ENCODE measurements at regions not wholly inside any gene's neighbourhood (a gene's known extent, or its start where the extent isn't known, plus 50 kb on each side); places are given as distances from the start of the nearest gene placed in this dataset.
"Not testable (repeated sequence)": the region's sequence is repeated elsewhere in the genome, so short reads cannot be mapped to it uniquely, and the experiment has no call there.

DNA sequence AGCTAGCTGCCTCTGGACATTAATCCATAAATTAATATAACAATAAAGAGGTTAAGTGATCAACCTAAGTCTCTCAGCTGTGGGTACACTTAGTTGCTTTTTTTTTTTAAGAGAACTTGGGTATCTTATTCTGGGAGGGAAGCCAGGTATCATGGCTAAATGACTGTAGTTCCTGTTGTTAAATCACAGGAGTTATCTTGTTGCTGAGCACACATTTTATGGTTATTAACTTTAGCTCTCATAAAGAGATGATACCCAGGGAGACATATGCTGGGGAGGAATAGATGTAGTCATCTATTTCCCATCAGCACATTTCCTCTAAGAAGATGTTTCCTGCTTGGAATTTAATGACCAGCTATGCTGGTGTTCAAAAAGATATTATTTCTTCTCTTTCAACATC lies 227.8 kb downstream of the PTGER3 start:
- Histone ChIP-seq H3K4me3 (ENCODE audit: low read length in 2 of 2) (no peak overlapping the region), H3K27me3 (ENCODE audit: control insufficient read depth in 1 of 2, insufficient read depth in 2 of 2, low read length in 1 of 2) (no peaks in the 10 kb centered on the region), H3K4me1 (ENCODE audit: control insufficient read depth in 1 of 2, insufficient read depth in 2 of 2, low read length in 2 of 2) (no peaks in the 10 kb centered on the region), H3K36me3 (ENCODE audit: control insufficient read depth in 1 of 2, insufficient read depth in 2 of 2, low read length in 1 of 2) (no peaks in the 10 kb centered on the region), H3K27ac (ENCODE audit: low read depth in 1 of 2, low read length in 2 of 2) (no peak overlapping the region), H3K9me3 (ENCODE audit: control insufficient read depth, low read length) (no peaks in the 10 kb centered on the region)
- ATAC-seq (ENCODE audit: low FRiP score) (no peak), DNase-seq (no peak)
- intact Hi-C loops (cut with DNase I), result no loop called here

DNA sequence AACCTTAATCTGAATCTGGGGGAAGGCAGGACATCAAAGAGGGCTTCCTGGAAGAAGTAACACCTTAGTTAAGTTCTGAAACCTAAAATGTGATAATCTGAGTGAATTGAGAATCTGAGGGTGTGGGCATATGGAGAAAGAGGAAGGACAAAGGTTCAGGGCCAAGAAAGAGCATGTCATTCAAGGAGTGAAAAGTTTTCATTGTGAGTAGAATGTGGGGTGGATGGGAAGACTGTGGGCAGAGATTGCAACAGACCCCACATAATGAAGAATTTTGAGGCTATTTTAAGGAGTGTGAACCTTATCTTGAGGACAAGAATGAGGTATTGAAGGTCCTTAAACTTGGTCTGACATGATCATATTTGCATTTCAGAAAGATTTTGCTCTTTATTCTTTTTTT lies 227.2 kb downstream of the PTGER3 start:
- H3K9me3 ChIP-seq (ENCODE audit: control insufficient read depth, low read length), result no peaks in the 10 kb centered on the region
- no peak overlapping the region for H3K27ac ChIP-seq (ENCODE audit: low read depth in 1 of 2, low read length in 2 of 2)
- no peaks in the 10 kb centered on the region for H3K27me3 ChIP-seq (ENCODE audit: control insufficient read depth in 1 of 2, insufficient read depth in 2 of 2, low read length in 1 of 2)
- H3K4me3 ChIP-seq (ENCODE audit: low read length in 2 of 2), result no peak overlapping the region
- ATAC-seq (ENCODE audit: low FRiP score), result no peak
- intact Hi-C loops (cut with DNase I), result no loop called here
- no peak for DNase-seq
- H3K36me3 ChIP-seq (ENCODE audit: control insufficient read depth in 1 of 2, insufficient read depth in 2 of 2, low read length in 1 of 2), result no peaks in the 10 kb centered on the region
- no peaks in the 10 kb centered on the region for H3K4me1 ChIP-seq (ENCODE audit: control insufficient read depth in 1 of 2, insufficient read depth in 2 of 2, low read length in 2 of 2)

DNA sequence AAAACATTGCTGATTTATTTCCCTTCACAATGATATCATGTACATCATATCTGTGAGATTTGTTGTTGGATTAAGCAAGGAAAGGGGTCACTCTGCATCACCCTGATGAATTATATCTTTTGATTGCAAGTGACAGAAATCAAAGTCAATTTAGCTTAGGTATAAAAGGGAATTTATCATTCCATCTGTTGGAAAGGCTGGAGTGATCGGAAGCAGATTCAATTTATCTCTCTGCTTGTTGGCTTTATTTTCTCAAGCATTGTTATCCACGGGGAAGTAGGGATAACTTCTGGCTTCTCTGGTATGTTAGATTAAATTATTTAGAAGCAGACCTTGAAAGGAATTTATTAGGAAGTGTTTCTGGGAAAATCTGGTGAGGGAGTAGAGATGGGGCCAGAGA lies 226.6 kb downstream of the PTGER3 start:
- H3K9me3 ChIP-seq (ENCODE audit: control insufficient read depth, low read length), result no peaks in the 10 kb centered on the region
- 47 to 58% methylated on average over 2 of the region's 2 CpGs for WGBS, 2 donors
- H3K4me3 ChIP-seq (ENCODE audit: low read length in 2 of 2), result no peak overlapping the region
- H3K27me3 ChIP-seq (ENCODE audit: control insufficient read depth in 1 of 2, insufficient read depth in 2 of 2, low read length in 1 of 2), result no peaks in the 10 kb centered on the region
- intact Hi-C loops (cut with DNase I), result no loop called here
- no peak overlapping the region for H3K27ac ChIP-seq (ENCODE audit: low read depth in 1 of 2, low read length in 2 of 2)
- no peaks in the 10 kb centered on the region for H3K36me3 ChIP-seq (ENCODE audit: control insufficient read depth in 1 of 2, insufficient read depth in 2 of 2, low read length in 1 of 2)
- DNase-seq (no peak), ATAC-seq (ENCODE audit: low FRiP score) (no peak)
- no peaks in the 10 kb centered on the region for H3K4me1 ChIP-seq (ENCODE audit: control insufficient read depth in 1 of 2, insufficient read depth in 2 of 2, low read length in 2 of 2)

DNA sequence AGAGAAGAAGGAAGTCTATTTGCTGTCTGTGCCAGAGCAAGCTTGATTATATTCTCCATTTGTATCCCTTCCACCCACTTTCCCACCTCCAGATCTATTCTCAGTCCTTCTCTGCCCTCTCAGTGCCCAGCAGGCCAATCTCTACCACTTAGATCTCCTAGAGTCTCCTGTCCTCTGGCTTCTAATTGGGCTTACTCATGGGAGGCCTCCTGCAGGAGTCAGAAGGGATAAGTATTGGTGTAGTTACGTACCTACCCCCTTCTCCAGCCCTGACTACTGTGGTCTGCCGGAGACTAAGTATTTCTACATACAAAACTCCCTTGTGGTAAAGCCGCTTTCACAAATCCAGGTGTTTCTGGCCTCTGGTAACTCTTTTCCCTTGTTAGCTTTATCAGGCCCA lies 221.2 kb downstream of the PTGER3 start:
- ATAC-seq (ENCODE audit: low FRiP score), result no peak
- DNase-seq, result no peak
- no peaks in the 10 kb centered on the region for H3K27me3 ChIP-seq (ENCODE audit: control insufficient read depth in 1 of 2, insufficient read depth in 2 of 2, low read length in 1 of 2)
- no peaks in the 10 kb centered on the region for H3K4me1 ChIP-seq (ENCODE audit: control insufficient read depth in 1 of 2, insufficient read depth in 2 of 2, low read length in 2 of 2)
- H3K9me3 ChIP-seq (ENCODE audit: control insufficient read depth, low read length), result no peaks in the 10 kb centered on the region
- intact Hi-C loops (cut with DNase I), result no loop called here
- H3K4me3 ChIP-seq (ENCODE audit: low read length in 2 of 2), result no peak overlapping the region
- 97% methylated on average over 3 of the region's 3 CpGs for WGBS, 2 donors
- H3K27ac ChIP-seq (ENCODE audit: low read depth in 1 of 2, low read length in 2 of 2), result no peak overlapping the region
- no peaks in the 10 kb centered on the region for H3K36me3 ChIP-seq (ENCODE audit: control insufficient read depth in 1 of 2, insufficient read depth in 2 of 2, low read length in 1 of 2)

DNA sequence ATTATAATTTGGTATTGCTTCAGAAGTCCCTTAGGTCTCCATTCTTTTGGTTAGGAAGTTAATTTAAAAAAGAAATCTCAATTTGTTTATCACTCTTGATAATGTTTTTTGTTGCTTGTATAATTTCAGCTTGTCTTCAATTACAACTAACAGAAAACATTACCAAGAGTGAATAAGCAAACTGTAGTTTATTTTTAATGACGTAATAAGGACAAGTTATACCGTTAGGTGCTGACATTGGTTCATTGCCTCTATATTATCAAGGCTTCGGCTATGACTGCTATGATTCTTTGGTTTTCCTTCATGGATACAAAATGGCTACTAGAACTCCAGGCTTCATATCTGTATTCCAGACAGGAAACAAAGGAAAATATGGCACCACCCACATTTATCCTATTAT lies 220.6 kb downstream of the PTGER3 start:
- H3K27ac ChIP-seq (ENCODE audit: low read depth in 1 of 2, low read length in 2 of 2), result no peak overlapping the region
- no peaks in the 10 kb centered on the region for H3K4me1 ChIP-seq (ENCODE audit: control insufficient read depth in 1 of 2, insufficient read depth in 2 of 2, low read length in 2 of 2)
- H3K4me3 ChIP-seq (ENCODE audit: low read length in 2 of 2), result no peak overlapping the region
- WGBS, 2 donors, result 94 to 97% methylated on average over 3 of the region's 3 CpGs
- ATAC-seq (ENCODE audit: low FRiP score) (no peak), DNase-seq (no peak)
- intact Hi-C loops (cut with DNase I), result no loop called here
- H3K9me3 ChIP-seq (ENCODE audit: control insufficient read depth, low read length), result no peaks in the 10 kb centered on the region
- no peaks in the 10 kb centered on the region for H3K36me3 ChIP-seq (ENCODE audit: control insufficient read depth in 1 of 2, insufficient read depth in 2 of 2, low read length in 1 of 2)
- no peaks in the 10 kb centered on the region for H3K27me3 ChIP-seq (ENCODE audit: control insufficient read depth in 1 of 2, insufficient read depth in 2 of 2, low read length in 1 of 2)

DNA sequence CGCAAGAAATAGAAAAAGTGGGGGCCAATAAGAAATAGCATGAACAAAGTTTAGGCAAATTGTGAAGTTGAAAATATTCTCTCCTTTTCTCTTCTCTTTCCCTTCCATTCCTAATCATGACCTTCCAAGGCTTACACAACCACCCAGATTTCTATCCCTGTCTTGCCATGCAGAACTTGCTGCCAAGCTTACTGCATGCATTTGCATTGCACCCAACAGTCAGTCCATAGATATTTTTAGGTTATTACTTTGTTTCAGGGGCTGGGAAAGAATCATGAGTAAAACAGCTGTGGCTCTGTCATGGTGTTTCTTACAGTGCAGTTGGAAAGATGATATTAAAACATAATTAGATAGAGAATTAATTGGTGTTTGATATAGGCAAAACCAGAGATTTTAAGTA lies 219.4 kb downstream of the PTGER3 start:
- 45 to 49% methylated on average over 1 of the region's 1 CpG for WGBS, 2 donors
- Histone ChIP-seq H3K27me3 (ENCODE audit: control insufficient read depth in 1 of 2, insufficient read depth in 2 of 2, low read length in 1 of 2) (no peaks in the 10 kb centered on the region), H3K36me3 (ENCODE audit: control insufficient read depth in 1 of 2, insufficient read depth in 2 of 2, low read length in 1 of 2) (no peaks in the 10 kb centered on the region), H3K9me3 (ENCODE audit: control insufficient read depth, low read length) (no peaks in the 10 kb centered on the region), H3K27ac (ENCODE audit: low read depth in 1 of 2, low read length in 2 of 2) (no peak overlapping the region), H3K4me1 (ENCODE audit: control insufficient read depth in 1 of 2, insufficient read depth in 2 of 2, low read length in 2 of 2) (no peaks in the 10 kb centered on the region), H3K4me3 (ENCODE audit: low read length in 2 of 2) (no peak overlapping the region)
- DNase-seq, result no peak
- ATAC-seq (ENCODE audit: low FRiP score), result no peak
- intact Hi-C loops (cut with DNase I), result no loop called here

DNA sequence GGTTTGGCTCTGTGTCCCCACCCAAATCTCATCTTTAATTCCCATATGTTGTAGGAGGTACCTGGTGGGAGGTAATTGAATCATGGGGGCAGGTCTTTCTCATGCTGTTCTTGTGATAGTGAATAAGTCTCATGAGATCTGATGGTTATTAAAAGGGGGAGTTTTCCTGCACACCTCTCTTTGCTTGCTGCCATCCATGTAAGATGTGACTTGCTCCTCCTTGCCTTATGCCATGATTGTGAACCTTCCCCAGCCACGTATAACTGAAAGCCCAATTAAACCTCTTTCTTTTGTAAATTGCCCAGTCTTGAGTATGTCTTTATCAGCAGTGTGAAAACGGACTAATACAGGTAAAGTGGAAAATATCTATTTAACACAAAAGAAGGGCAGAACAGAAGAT lies 213.3 kb downstream of the PTGER3 start:
- H3K4me1 ChIP-seq (ENCODE audit: control insufficient read depth in 1 of 2, insufficient read depth in 2 of 2, low read length in 2 of 2); H3K27ac ChIP-seq (ENCODE audit: low read depth in 1 of 2, low read length in 2 of 2); H3K36me3 ChIP-seq (ENCODE audit: control insufficient read depth in 1 of 2, insufficient read depth in 2 of 2, low read length in 1 of 2); intact Hi-C loops (cut with DNase I); H3K27me3 ChIP-seq (ENCODE audit: control insufficient read depth in 1 of 2, insufficient read depth in 2 of 2, low read length in 1 of 2); ATAC-seq (ENCODE audit: low FRiP score); DNase-seq; H3K9me3 ChIP-seq (ENCODE audit: control insufficient read depth, low read length); H3K4me3 ChIP-seq (ENCODE audit: low read length in 2 of 2): not testable (repeated sequence)
- WGBS, 2 donors, result 84 to 90% methylated on average over 2 of the region's 2 CpGs

DNA sequence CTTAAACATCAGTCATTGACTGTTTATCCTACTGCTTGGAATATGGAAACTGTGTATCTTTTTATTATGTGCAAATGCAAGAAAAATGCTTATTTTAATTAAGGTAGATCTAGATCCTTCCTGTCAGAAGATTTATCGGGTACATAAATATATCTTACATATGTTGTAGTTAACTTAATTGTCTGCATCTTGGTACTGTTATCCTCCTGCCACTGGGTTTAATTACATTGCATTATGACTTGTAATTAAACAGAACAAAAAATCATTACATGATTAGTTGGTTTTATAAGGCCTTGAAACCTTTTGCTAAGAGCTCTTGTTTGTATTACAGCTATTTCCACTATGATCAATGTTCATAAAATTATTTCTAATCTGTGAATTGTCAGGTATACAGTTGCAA lies 211.2 kb downstream of the PTGER3 start:
- ATAC-seq (ENCODE audit: low FRiP score), result no peak
- H3K27me3 ChIP-seq (ENCODE audit: control insufficient read depth in 1 of 2, insufficient read depth in 2 of 2, low read length in 1 of 2), result no peaks in the 10 kb centered on the region
- no peak for DNase-seq
- intact Hi-C loops (cut with DNase I), result no loop called here
- no peak overlapping the region for H3K4me3 ChIP-seq (ENCODE audit: low read length in 2 of 2)
- H3K4me1 ChIP-seq (ENCODE audit: control insufficient read depth in 1 of 2, insufficient read depth in 2 of 2, low read length in 2 of 2), result no peaks in the 10 kb centered on the region
- WGBS, 2 donors, result 93 to 97% methylated on average over 1 of the region's 1 CpG
- no peaks in the 10 kb centered on the region for H3K36me3 ChIP-seq (ENCODE audit: control insufficient read depth in 1 of 2, insufficient read depth in 2 of 2, low read length in 1 of 2)
- H3K9me3 ChIP-seq (ENCODE audit: control insufficient read depth, low read length), result no peaks in the 10 kb centered on the region
- no peak overlapping the region for H3K27ac ChIP-seq (ENCODE audit: low read depth in 1 of 2, low read length in 2 of 2)

DNA sequence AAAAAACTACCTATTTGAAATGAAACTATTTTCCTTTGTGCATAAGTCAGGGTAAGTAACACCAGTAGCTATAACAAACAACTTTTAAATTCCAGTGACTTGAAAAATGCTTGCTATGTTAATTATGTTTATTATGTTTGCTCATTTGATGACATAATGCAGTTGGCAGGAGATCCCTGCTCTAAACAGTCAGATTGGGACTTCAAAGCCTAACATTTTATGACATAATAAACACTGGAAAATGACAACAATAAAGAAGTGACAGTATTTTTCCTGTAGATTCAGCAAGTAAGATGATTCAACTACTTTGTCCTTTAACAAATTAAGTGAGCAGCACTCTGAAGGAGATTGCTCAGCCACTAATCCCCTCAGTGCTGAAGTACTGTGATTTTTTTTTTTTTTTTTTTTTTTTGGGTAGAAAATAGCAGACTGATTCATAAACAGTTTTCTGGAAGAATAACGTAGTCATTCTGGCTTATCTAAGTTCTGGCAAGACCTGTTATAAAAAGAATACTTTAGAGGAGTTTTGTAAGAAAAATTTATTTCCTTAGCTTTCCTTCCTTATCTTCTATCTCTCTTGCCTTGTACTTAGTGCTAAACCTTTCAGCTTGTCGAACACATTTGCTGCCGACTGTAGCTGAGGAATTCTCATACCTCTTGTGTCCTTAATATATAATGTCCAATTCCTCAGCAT lies 207.2 kb downstream of the PTGER3 start:
- Histone ChIP-seq H3K4me3 (ENCODE audit: low read length in 2 of 2) (no peak overlapping the region), H3K27me3 (ENCODE audit: control insufficient read depth in 1 of 2, insufficient read depth in 2 of 2, low read length in 1 of 2) (no peaks in the 10 kb centered on the region), H3K4me1 (ENCODE audit: control insufficient read depth in 1 of 2, insufficient read depth in 2 of 2, low read length in 2 of 2) (no peaks in the 10 kb centered on the region), H3K36me3 (ENCODE audit: control insufficient read depth in 1 of 2, insufficient read depth in 2 of 2, low read length in 1 of 2) (no peaks in the 10 kb centered on the region), H3K9me3 (ENCODE audit: control insufficient read depth, low read length) (no peaks in the 10 kb centered on the region), H3K27ac (ENCODE audit: low read depth in 1 of 2, low read length in 2 of 2) (no peak overlapping the region)
- ATAC-seq (ENCODE audit: low FRiP score), result no peak
- intact Hi-C loops (cut with DNase I), result loop anchor here in 1 of 2 donors (5.0 kb wide), 1 partner anchor 207 kb away; the partner anchor contains the start of gene PTGER3
- no peak for DNase-seq
- 4 to 6% methylated on average over 3 of the region's 3 CpGs for WGBS, 2 donors

Measured in aorta (tissue), 5 donors.